IPS DF 4.7 (cell line): ENCODE measurements at regions not wholly inside any gene's neighbourhood (a gene's known extent, or its start where the extent isn't known, plus 50 kb on each side); places are given as distances from the start of the nearest gene placed in this dataset.
"Not testable (repeated sequence)": the region's sequence is repeated elsewhere in the genome, so short reads cannot be mapped to it uniquely, and the experiment has no call there.

Source experiments
- DNase-seq: peaks from one replicate; pipeline ENCODE4 v3.0.0-alpha.2; 2013; ENCODE audit warnings: low spot score; ENCODE audit errors: extremely low read depth

DNA sequence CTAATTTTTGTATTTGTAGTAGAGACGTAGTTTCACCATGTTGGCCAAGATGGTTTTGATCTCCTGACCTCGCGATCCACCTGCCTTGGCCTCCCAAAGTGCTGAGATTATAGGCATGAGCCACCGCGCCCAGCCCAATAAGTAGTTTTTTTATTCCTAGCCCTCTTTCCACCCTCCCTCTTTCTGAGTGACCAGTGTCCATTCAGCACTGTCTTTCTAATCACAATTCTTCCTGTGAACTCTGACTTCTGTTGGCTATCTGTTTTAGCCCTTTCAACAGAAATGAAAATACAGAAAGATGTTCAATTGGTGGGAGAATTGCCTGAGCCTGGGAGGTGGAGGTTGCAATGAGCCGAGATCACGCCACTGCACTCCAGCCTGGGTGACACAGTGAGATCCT is 122.3 kb upstream of the LIFR start:
- DNase-seq, result not testable (repeated sequence)

DNA sequence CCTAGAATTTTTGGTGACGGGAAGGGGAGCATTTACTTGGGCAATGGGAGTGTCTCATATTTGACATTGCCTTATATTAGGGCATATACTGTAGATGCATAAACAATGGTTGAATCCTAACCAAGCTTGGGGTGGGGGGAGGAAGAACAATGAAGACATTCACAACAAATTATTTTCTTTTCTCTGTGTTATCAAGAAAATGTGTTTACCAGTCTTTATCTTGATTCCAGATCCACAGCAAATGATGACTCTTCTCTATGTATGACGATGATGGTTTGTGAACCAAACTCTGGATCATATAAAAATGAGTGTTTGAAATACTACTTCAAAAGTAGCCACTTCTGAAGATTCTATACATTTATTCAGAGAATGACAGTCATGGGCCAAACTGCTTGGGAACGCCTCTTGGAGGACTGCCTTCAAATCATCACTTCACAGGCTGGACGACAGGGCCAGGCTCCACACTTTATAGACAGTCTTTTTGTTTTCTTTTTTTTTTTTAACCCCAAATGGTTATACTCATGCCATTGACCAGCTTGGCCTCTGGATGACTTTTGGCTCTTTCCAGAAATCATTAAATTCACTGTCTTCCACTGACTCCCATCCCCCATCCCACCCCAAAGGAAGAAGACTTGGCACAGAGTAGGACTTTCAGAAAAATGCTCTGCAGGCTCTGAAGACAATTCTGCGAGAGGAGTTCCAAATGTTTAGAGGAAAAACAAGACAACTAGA is 123.8 kb upstream of the LIFR start:
- no peak for DNase-seq

DNA sequence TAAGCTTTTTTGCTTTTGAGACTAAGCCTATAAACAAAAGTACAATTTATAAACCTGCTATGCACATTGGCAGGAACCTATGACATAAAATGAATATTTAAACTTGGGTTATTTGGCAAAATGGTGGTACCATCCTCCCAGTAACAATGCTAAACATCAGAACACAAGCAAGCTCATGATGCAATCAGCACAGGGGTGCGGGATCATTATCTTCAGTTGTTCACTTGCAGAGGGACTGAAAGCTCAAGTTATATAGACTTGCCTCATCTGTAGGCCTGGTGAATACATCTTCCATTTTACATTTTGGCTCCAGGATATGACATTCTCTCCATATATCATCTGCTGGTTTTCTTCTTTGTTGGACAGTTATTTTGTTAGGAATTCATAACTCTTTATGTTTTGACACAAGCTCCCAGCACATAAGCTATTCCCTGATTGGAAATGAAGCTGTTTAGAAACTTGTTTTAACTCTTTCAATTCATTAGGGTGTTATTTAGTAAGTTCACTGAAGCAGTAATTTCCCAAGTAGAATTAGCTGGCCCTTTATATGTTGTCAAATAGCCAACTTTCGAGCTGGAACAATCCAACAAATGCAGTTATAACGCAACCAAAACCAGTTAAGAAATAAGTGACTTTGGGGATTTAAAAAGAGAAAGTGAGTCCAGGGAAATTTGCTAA is 124.7 kb upstream of the LIFR start:
- DNase-seq, result no peak

DNA sequence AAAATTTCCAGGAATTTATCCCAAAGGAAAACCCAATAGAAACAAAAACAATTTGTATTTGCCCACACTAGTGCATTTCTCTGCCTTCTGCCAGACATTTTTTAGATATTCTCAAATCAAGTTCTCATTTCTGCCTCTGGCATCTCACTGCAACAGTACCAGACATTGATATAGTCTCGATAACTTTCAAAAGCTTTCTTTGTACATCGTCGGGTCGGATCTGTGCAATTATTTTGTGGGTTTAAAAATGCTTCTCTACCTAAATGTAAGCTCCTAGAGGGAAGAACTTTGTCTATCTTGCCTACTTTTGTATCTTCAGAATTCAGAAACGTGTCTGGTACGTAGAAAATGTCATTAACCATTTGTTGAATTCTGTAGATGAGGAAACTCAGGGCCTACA is 125.5 kb upstream of the LIFR start:
- no peak for DNase-seq

DNA sequence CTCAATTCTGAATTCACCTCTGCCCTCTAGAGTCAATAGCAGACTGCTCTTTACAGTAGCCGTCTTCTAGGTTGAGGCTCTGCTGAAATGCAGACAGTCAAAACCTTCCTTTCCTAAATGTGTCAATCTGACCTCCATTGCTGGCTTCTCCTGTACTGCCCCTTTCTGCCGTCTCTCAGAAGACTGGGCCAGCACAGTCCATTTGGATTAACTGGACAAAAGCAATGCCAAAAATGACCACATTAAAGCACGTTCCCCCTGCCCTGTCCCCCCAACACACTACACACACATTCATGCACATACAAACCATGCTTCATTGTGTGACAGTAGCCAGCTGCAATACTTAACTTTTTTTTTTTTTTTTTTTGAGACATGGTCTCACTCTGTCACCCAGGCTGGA is 130.2 kb upstream of the LIFR start:
- DNase-seq, result no peak

DNA sequence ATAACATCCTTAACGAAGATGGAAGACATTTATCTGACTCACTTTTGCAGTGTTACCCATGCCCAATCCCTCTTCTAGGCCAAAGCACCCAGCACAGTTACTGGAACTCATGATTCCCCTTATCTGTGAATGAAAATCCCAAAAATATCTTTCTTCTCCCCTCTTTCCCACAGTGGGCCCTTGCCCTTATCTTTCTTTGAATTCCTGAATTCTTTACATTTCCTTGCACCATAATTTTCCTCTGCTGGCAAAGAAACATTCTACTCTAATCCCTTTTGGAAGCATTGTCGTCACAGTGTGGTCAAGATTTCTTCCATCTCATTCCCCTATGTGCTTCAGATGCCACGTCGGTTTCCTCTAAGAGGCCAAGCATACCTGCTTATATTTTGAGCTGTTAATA is 135.9 kb upstream of the LIFR start:
- no peak for DNase-seq

DNA sequence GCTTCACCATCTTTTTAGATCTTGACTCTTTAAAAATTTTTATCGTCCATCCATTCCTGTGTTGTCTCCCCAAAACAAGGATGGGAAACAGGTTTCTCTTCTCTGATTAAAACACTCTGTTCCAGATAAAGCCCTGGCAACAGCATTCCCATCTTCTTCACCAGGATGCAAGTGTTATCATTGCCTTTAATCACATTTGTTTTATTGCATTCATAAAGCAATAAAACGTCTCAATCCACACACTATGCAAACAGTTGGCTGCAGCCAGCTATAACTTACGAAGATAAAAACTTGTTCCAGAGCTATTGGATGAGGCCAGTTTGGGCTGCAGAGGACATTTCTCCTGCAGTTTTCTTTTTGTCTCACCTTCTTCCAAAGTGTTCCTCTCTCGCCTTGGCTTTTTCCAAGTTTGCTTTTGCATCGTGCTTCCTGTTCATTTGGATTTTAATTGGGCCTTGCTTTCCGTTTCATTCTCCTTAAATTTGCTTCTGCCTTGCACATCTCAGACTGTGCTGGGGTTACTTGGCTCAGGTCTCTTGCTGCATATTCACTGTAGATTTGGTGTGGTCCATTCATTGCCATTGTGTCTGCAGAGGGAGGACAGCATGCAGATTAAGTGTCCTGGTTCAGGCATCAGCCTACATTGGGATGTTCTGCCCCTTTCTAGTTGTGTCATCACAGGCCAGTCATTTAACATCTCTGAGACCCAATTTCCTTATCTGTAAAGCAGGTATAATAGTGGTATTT is 136.5 kb upstream of the LIFR start:
- no peak for DNase-seq

DNA sequence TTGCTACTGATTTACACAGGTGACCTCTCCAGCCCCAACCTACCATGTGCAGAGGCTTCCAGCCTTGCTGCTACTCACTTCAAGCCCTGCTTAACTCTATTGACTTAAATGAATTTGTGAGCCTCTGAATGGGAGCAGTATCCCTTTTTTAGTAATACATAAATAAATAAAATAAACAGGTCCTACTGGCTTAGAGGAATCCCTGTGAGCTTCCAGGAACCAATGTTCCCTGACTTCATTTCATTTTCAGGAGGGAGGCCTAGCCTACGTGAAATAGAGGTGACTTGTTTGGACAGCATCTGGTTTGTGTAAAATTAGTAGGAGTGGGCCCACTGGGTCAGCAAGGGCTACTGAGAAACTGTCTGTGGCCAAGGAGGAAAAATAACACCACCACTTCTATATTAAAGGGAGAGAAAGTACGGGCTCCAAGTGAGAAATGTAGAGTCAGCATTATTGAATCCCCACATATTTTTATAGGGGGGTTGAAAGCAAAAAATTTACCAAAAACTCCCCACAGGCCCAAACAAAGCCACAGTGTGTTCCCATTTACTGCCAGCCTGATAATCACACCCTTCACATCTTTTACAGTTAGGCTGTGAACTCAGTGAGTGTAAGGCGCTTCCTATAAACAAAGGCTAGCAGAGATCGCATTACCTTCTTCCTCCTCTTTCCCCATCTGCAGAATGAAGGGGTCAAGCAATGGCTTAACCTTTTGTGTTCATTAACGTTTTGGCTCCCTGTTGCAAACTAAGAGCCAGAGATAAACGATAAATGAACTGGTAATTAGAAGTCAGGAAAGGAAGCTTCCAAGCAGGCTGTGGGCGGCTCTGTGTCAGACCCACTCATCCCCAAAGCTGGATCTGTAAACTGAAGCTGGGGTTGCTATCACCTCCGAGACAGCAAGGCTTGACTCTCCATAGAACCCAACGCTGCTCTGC is 138.8 kb upstream of the LIFR start:
- no peak for DNase-seq

DNA sequence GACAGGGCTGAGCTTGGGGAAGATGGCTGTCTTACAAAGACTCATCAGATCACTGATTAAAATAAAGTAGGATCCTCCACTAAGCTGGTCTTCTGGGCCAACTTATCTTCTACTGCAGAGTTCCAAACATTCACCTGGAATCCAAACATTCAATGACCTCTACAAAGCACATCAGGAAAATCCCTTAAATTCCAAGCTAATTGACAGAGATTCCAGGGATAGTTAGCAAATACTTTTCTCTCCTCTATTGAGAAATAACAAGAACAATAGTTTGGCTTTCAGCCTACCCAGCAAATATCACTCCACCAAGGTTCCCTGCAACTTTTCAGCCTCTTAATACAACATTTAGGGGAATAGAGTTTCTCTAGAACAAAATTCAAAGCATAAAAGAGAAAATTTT is 140.6 kb upstream of the LIFR start:
- no peak for DNase-seq

DNA sequence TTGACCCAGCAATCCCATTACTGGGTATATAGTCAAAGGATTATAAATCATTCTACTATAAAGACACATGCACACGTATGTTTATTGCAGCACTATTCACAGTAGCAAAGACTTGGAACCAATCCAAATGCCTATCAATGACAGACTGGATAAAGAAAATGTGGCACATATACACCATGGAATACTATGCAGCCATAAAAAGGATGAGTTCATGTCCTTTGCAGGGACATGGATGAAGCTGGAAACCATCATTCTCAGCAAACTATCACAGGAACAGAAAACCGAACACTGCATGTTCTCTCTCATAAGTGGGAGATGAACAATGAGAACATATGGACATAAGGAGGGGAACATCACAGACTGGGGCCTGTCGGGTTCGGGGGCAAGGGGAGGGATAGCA is 140.3 kb upstream of the OSMR start:
- not testable (repeated sequence) for DNase-seq

DNA sequence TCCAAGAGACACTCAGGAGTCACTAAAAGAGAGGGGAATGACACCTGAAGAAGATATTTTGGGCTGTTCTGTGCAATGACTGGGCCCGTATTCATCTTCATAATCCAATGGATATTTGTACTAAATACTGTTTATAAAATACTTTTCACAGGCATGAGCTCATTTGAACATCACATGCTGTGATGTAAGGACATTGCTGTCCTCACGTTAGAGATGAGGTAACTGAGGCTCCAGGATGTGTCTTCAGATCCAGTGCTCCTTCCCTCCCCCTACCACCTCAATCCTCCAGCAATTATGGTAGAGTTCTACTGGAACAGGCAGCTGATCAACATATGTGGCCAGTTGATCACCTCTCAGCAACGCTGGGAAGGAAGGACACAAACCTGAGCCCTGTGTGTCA is 139.4 kb upstream of the OSMR start:
- no peak for DNase-seq

DNA sequence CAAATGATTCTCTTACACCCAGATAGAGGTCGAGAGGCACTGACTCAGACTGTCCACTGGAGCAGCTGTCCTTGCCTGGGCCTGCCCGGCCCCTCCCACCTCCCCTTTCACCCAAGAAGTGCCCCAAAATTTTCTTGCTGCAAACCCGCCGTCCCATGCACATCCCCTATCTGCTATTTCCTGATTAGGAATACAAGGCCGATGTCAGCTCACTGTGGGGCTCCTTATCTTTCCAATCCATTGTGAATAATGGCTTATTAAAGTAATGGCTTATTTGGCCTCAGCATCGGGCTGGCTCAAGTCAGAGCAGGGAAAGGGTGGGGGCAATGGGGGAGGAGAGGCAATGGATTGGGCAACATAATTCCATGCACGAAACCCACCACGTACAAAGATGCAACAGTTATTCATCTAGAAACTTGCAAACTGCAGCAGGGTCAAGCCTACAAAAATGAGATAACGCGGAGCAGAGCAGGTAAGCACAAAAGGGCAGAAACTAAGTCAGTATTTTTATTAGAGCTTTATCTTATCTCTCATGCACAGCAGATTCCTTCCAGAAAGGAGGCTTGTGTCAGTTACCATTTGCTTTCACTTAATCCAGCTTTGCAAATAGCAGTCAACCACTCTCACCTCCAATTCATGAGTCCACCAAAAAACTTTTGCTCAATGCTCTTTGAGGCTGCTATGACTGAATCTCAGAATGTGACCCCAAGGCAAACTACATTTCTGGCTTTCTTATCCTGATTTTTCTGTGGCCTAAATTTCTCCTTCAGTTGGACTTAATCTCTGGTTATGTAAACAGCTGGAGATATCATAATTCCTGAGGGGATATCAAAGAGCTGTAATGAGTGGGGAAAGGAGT is 138.2 kb upstream of the OSMR start:
- no peak for DNase-seq

DNA sequence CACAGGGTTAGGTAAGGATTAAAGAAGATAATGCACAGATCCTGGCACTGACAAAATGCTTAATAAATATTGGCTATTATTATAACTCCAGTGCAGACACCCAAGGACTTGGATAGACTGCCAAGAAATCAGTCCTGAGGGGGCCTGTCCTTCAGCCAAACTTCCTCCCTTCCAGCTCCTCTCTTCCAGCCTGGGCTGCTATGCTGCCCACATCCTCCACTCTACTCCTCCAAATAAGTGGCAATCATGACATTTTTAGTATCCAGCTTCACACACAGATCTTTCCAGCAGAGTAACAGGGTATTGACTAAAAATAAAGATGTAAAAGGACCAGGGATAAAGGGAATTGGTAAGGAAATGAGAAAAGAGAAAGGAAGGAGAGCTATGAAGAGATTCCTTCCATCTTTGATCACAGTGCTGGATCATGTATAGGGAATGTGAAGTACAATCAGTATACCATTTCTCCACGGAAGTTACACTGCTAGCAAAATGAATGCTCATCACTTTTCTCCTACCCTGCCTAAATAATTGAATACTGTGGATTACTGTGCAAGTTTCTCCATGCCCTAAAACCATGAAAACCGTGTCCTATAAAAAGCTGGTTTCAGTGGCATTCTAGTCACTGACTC is 136.0 kb upstream of the OSMR start:
- no peak for DNase-seq

DNA sequence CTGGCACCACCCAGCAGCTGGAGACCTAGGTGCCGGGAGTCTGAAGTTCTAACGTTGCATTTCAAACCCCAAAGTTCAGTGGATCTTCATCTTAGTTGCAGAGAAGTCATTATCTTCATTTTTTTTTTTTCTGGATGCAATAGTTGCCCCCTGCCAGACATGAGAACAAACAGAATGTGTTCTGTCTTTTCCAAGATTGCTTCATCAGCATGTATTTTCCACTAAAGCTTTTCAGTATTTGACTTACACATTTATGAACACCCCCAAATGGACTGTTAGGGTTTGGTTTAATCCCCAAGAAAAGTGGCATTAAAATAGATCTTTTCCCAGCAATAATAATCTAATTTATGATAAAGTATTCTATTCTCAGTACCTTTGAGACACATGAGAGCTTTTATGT is 135.2 kb upstream of the OSMR start:
- DNase-seq, result no peak

DNA sequence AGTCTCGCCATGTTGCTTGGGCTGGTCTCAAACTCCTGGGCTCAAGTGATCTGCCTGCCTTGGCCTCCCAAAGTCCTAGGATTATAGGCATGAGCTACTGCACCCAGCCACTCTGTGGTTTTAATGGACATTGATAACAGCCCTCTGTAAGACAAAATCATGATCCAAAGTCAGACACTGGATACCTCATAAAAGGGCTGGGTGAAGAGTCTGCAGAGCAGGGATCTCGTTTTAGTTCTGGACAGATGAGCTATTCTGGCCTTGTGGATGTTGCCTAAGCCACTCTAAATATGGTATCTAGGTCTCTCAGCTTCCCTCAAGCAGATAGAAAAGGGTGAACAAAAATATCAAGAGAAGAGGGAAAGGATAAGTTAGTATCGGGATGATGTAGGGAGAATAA is 133.4 kb upstream of the OSMR start:
- DNase-seq, result no peak

DNA sequence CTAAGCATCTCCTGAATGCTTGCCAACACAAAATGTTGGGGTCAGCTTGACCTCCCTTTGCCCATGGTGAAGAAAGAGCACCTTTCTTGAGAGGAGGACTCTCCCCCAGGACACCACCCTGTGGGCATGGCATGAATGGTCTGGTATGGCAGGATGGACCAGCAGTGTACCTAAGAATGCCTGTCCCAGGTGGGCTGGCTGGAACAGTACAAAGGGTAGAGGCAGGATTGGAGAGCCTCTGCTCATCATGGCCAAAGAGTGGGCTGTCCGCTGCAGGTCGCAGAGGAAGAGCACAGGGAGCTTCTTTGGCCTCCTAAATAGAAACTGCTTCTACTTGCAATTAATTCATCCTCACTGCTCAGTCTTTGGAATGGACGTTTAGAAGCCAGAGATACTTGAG is 131.6 kb upstream of the OSMR start:
- no peak for DNase-seq

DNA sequence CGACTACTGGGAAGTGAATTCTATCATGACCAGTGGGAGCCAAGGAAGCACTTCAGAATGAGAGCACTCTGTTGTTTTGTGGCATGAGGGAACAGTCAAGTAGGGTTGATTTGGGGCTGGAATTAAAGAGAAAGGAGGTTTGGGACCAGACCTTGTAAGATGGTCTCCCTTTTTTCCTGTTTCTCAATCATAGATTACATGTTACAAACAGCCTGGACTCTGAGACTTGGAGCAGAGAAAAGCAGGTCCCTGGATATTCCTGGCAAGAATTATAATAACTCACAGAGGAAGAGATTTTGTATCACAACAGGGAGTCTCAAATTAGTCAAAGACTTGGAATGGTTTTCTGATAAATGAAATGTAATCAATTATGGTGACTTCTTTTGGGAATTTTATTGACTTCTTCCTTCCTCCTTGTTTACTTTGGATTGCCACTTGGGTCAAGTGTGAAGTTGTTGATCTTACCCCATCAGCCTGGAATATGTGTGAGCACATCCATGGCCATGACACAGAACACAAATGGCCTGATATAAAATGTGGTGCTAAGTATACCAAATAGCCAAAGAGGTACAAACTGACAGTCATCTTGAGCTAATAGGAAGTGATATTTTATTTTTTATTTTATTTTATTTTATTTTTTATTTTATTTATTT is 131.0 kb upstream of the OSMR start:
- DNase-seq, result no peak

DNA sequence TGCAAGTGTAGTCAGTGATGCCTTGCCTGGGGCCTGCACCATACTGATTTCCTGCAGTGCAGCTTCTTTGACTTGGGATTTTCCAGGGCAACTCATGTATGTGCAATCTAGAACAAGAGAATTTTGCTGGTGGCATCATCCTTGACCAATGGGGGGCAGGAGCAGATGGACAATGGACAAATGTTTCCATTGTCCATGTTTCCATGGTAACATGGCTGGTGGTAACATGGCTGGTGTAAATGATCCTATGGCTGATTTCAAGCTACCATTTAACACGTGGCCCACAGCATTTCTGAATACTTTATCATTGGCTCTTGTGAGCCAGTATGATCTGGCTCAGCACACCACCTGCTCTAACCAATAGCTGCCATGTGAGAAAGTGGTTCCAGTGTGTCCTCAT is 130.1 kb upstream of the OSMR start:
- DNase-seq, result no peak

DNA sequence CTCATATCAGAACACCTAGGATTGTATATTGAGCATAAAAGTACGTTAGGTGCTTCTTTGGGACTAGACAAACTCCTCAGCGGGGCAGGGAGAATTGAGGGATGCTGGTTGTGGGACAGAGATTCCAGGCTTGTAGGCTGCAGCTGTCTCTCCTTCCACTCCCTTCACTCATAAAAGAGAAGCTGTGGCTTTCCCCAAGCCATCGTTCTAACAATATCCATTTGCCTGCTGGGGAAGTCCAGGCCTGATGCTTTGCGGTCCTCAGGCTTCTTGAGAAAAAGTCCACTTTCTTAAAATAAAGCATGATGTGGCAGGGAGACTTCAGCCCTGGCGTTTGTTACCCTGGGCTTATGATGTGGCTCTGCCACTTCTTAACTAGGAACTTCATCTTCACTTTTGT is 129.3 kb upstream of the OSMR start:
- no peak for DNase-seq
